ENCODE measurements at regions not wholly inside any gene's neighbourhood (a gene's known extent, or its start where the extent isn't known, plus 50 kb on each side); places are given as distances from the start of the nearest gene placed in this dataset.

DNA sequence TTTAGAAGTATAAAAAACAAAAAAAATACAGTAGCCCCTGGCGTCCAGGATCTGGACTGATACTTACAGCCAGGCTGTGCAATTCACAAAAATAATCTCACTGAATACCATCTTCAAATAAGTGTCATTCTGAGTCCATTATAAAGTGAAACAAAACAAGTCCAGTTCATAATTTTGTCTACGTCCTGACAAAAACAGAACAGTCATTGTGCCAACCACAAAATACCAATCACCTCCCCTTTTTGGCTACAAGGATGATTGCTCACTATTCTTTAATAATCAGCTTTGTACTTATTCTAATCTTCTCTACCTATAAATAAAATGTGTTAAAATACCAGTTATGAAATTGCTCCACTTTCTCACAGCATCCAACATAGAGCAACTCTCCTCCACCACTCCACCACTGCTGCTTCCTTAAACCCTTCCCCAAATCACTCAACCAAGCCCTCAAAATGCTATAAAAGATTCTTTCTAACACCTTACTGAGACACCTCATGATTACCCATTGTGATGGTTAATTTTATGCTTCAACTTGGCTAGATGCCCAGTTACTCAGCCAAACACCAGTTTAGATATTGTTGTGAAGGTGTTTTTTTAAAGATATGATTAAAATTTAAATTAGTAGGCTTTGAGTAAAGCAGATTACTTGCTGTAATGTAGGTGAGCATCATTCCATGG lies 479.8 kb upstream of the SEMA3A start:
- DNase-seq = no peak

DNA sequence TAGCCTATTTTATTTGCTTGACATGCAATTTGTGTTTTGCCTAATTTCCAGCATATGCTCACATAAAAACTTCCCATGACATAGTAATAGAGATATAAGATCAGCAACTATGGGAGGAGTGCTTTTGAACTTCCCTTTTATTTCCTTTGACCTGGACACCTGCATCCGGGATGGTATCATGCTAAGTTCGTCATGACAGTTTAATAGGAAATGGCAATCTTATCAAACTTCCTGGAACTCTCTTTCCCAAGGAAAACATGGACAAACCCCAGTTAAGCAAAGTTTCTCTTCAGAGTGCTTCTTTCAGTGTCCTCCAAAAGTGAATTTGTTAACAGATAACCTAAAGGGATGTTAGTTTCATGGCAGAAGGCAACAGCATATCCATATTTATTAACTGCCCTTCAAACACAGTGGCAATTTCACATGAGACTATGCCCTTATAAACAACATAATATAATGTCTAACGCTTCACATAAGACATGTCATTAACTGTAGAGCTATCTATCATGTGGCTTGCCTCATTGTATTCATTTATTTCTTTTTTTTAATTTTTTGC lies 474.7 kb upstream of the SEMA3A start:
- DNase-seq = no peak

DNA sequence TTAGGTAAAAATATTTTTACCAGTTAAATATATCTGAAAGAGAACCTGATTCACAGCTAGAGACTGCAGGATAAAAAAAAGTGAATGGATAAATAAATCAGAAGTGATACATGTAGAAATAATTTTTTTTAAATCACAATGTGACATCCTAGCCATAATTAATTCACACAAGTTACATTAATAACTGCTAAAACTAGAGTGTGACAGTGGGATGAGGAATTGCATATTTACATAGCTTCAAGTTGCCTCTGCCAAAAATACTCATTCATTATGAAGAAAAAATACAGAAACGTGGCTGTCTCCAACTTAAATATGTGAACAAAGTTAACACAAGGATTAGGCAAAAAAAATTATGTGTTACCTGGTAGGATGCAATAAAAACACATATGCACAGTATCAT lies 473.5 kb upstream of the SEMA3A start:
- DNase-seq = no peak

DNA sequence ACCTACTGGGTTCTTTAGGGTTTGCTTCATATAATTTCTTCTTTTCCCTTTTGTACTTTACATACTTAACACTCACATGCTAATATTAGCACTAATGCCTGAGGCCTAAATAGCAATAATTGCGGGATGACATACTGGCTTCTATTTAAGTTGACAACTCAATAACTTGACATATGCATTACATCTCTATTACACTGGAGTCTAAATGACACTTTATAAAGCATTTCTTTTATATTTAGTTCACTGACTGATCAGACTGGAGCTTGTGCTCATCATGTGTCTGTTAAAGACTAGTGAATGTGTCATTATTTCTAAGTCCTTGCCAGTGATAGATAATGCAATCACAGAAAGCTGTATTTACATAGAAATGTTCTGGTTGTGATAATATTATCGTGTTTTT lies 472.1 kb upstream of the SEMA3A start:
- DNase-seq = no peak

DNA sequence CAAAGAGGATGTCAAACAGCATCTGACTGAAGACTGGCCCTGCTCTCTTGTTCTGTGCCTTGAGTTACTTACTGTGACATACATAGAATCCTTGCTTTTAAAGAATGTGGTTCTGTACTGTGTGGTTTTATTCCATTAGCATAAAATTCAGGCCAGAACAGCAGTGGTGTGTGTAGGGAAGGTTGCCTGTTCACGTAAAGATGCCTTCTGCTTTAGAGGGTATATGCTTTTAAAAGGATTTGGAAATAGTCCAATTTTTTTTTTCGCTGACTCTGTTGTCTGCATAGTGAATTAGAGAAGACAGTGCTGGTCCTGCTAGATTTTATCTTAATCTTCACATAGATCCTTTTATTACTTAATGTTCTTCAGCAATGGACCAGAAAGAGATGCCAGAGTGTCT lies 470.8 kb upstream of the SEMA3A start:
- no peak for DNase-seq

DNA sequence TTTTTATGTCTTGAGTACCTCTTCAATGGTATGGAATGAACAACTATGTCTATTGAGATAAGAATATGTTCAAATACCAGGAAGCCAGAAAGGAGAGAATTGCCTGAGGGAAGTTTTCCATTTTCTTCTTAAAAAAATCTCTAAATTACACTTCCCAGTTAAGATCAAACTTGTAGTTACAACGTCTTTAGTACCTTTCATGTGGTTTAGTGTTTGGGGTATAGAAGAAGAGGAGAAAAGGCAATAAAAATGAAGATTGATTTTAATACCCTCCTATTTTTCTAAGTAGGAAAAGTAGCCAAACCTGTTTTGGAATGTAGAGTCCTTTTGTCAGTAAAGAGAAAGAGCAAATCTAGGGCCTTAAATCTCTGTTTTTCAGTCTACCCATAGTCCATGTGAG lies 470.0 kb upstream of the SEMA3A start:
- DNase-seq = no peak

DNA sequence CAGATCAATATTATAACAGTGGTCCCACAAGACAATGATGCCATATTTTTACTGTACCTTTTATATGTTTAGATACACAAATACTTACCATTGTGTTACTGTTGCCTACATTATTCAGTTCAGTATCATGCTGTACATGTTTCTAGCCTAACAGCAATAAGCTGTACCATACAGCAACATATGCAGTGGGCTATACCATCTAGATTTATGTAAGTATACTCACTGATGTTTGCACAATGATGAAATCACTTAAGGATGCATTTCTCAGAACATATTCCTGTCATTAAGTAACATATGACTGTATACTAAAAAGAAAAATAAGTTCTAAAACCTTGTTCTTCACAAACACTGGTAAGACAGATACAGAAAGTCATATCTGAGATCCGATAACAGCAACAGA lies 468.6 kb upstream of the SEMA3A start:
- DNase-seq = no peak

DNA sequence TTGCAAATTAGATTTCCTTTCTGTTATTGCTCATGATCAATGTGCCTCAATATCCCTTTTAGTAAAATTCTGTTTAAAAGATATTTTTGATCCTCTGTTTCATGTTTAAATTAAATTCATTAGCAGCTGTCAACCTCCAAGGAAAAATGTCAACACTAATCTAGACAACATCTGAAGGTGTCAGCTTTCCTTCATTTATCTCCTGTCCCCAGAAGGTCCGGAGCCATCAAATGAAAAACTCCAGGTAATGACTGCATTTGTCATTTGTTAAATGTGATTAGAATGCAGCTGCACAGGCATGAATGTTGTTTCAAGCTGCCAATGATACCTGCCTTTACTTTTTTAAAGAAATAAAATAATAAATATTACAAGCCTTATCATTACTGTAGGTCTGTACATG lies 463.7 kb upstream of the SEMA3A start:
- DNase-seq = no peak

DNA sequence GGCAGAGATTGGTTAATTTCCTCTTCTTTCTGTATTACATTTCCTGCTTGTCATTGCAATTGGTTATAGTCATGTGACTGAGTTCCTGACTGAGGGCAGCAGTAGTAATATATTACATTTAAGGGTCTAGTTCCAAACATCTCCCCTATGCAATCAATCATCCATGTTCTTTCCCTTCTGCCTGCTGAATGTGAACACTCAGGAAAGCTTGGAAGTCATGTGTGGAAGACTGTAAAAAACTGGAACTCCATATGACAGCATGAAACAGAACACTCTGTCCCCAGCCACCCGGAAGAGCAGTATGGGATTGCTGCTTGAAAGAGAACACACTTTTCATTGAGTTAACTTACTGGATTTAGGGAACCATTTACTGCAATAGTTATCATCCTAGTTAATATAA lies 459.7 kb upstream of the SEMA3A start:
- DNase-seq = no peak

DNA sequence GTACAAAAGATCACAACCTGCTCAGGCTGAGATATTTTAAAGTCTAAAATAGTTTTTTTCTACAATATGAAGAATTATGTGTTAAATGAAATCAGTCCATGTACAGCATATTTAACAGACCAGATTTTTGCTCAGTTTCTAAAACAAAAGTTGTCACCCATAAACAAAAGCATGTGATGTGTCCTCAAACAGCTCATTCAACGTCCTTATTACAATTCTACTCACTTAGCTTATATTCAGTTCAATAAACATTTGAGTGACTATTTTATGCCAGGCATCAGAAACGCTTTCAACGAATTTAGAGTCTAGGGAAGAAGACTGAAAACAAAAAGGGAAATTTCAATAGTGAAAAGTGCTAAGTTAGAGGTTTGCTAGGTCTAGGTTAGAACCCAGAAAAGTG lies 457.3 kb upstream of the SEMA3A start:
- DNase-seq = no peak

DNA sequence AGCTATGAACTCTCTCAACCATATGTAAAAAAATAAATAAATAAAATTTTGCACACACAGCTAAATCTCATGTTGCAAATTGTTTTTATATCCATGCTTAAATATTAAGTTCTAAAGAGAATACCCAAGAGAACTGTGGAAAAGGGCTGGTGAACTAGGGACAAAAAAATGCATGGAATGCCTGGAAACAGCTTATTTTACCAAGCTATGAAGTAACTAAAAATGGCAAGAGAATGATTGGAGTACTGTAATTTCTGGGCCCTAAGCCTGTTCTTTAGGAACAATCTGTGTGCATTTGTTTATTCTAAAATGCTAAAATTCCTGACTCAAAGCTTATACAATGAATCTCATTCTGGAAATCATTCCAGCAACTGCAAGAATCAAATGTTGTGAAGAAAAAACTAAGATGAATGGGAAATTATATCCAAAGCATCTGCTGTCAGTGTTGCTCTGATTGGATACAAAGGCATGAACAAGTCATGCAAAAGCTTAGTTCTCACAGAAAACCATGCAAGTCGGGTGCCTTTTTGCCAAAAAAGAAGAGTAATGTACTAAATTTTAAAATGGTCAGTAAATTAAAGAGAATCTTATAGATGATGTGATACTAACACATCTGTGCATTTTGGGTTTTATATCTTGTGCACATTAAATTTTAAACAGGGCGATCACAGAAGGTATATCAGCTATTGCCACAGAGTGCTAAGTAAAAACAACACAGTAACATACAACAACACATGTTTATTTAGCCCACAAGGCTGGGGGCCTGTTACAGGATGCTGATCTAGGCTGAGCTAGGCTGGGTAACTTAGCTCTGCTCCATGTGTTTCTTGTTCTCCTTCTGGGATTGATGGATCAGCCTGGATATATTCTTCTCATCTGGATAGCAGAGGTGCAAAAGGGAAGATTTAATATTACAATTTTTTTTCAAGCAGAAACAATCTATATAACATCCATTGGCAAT lies 453.5 kb upstream of the SEMA3A start:
- no peak for DNase-seq

DNA sequence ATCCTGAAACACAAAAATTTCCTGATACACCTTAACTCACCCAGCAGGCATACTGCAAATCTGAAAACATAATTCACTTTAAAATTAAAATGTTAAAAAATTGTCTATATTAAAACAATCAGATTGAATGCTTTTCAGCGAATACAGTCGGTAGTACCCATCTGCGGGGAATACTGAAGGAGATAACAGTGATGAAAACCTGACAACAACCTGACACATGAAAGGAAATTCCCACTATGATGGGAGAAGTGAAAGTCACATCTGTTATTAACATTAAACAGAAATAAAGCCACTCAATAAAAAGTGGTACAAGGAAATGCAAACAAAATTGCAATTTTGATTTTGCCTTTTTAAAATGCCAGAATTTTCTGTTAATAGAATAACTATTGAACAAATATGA lies 448.0 kb upstream of the SEMA3A start:
- DNase-seq = no peak

DNA sequence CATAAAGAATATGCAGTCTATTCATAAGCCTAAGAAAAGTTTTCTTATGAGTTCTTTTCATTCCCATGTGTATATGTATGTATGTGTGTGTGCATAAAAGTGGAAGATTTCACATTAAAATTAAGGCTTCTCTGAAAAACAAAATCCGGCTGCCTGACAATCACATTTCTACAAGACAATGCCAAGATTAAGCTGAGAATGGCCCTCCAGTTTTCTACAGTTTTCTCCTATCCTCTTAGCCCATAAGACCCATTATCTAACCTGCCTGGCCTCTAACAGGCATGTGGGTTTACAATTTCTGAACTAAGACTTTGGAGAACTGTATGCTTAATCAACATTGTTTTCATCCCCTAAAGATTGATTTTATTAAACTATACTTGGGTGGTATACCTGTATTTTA lies 446.0 kb upstream of the SEMA3A start:
- DNase-seq = no peak

DNA sequence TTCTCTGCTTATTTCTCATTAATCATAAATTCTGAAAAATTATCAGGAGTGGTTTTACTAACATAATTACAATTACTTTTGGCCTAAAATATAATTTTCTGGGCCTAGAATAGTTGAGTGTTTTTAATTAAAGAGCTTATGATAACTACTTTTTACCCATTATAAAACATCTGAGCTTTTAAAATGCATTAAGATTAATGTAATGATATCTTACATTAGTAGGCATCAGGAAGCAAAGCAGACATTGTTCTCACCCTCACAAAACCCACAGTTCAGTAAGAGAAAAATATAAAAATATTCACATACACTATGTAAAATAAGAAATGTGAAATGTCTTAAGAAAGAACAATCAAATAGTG lies 443.7 kb upstream of the SEMA3A start:
- no peak for DNase-seq

DNA sequence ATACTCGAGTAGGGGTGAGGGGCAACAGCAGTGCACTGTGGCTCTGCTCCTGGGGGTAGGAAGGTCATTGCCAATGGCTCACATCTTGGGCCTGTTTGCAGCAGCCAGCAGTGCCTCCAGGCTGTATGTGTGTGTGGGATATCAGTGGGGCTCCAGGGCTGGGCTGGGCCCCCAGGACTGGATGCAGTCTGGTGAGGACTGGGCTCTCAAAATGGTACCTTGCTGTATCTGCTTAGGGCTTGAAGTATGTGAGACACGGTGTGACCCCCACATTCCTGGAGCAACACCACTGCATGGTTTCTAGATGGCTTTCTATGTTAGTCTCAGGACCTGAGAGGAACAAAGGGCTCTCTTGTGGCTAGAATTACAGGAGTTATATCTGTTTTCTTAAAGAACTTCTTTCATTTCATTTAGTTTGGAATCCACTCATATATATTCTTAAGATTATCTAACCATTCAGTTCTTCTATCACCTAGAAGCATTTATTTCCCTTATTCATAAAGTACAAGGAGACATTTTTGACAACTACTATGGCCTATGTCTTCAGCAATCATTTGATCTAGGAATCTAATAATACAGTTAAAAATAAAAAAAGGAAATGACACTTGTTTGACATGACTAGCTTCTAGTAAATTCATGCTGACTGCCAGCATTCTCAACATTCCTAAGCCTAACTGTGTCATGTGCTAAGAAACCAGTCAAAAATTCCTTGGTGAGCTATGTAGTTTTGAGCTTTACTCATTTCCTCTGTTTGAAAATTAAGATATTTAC lies 443.2 kb upstream of the SEMA3A start:
- DNase-seq = no peak

DNA sequence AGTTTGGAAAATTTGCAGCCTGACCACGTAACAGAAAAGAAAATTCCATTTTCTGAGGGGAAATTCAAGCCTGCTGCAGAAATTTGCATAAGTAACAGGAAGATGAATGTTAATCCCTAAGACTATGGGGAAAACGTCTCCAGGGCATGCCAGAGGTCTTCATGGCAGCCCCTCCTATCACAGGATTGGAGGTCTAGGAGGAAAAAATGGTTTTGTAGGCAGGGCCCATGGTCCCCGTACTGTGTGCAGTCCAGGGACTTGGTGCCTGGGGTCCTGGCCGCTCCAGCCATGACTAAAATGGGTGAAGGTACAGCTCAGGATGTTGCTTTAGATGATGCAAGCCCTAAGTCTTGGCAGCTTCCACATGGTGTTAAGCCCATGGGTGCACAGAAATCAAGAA lies 437.3 kb upstream of the SEMA3A start:
- no peak for DNase-seq

DNA sequence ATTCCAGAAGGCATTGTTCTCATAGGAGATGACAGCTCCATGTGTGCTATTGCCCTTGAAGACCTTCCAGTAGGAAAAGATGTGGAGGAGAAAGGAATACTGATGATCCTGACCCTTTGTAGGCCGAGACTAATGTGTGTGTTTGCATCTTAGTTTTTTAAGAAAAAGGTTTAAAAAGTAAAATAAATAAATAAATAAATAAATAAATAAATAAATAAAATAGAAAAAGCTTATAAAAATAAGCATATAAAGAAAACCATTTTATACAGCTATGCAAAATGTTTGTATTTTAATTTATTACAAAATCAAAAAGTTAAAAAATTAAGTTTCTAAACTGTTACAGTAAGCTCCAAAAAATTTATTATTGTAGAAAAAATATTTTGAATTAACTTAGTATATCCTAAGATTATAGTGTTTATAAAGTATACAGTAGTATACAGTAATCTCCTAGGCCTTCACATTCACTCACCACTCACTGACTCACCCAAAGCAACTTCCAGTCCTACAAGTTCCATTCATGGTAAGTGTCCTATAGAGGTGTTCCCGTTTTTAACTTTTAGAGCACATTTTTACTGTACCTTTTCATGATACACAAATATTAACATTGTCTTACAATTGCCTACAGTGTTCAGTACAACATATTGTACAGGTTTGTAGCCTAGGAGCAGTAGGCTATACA lies 435.2 kb upstream of the SEMA3A start:
- no peak for DNase-seq

DNA sequence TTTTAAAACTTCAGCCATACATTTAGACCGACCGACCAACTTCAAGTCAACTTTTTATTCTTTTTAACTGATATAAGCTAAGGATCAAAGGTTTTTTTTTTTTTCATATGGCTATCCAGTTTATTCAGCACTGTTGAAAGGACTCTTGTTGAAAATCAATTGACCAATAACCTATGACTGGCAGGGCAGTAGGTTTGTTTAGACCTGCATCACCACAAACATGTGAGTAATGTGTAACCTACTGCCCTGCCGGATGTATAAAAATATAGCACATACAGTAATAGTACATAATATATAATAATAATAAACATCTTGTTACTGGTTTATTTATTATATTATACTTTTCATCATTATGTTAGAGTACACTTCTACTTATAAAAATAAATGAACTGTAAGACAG lies 434.6 kb upstream of the SEMA3A start:
- DNase-seq = no peak

DNA sequence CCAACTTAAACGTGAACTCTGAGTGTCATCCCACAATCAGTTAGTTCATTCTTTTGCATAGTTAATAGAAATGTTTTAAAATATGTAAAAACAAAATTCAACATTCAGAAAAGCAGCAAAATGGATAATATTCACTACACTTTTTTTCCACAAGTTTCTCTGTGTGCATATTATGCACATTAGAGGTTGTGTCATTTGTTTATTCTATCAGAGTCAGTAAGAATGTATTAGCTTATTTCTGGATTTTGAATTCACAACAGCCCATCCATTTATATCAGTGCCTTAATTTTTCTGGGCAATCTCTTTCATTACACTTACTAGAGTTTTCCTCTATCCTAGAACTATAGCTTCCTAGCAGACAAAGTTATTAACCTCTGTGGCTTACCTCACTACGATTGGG lies 432.7 kb upstream of the SEMA3A start:
- DNase-seq = no peak

DNA sequence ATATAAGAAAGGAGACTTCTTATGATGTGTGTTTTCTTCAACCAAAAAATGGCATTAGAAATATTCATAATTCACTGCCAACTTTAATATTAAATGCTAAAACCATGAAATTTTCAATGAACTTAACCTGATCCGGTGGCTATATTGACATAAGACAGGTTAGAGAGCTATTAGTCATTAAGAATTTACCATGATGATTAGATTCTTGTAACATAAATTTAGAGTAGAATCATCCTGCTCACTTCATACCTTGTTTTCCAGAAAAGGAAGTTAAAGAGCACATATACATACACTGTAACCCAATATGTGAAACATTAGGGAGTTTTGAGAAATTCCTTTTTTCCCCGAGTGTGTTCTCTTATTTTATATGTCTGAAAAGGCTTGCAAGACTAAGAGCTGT lies 430.3 kb upstream of the SEMA3A start:
- DNase-seq = no peak

DNA sequence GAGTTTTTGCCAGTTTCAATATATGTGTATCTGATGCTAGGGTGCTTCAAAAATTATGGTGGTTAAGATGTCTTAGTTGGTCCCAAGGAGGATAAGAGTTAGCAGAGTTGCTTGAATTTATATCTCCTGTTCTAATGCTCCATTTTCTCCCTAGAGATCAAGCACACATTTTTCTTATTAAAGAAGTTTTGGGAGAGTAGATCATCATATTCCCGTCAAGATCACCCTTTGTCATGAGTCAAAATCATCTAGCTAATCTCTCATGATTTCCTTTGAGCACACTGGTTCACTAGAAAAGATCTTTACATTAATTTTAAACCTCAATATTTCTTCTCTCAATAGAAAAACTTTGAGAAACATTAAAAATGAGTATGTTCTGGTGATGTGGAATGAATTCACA lies 429.9 kb upstream of the SEMA3A start:
- no peak for DNase-seq

DNA sequence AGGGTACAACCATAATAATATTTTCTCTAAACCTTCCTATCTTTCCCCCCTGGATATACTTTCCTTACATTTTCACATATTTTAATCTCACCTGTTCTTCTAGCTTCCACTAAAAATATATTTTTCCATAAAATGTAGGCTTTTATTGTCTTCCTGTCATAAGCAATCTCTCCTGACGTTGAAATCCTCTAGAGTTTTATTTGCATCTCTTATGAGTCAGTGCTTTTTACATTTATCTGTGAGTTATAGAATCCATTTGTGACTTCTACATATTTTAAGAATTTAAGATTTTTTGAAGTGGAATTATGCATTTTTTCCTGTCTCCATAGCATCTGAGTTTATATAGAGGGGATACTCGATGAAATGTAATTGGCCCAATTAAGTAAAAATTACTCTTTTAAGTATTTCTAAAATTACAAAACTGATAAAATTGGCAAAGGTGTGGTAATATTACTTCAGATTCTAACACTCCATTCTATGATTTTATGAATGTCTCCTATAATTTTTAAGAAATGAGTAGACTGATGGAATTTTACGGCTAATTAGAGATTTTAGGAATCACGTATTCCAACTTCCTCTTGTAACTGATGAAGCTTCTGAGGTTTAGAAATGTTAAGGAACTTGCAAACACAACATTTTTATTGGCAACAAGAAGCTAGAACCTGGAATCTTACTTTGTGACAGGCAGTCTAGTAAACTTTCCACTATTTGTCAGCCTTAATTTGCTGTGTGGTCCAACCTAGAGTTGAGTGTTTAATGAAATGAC lies 422.9 kb upstream of the SEMA3A start:
- DNase-seq = no peak

Data from SHP77 treated with DMSO at 0.1 percent for 48 hours (cell line).